H9 (cell line): ENCODE measurements at regions not wholly inside any gene's neighbourhood (a gene's known extent, or its start where the extent isn't known, plus 50 kb on each side); places are given as distances from the start of the nearest gene placed in this dataset.

Source experiments
- DNase-seq: peaks from one replicate; pipeline ENCODE4 v3.0.0-alpha.2; 2017
- H2AFZ ChIP-seq: one replicate; pipeline ENCODE4 v1.6.1; 2013; ENCODE audit warnings: mild to moderate bottlenecking, low read length, control low read depth, moderate library complexity
- H2AK5ac ChIP-seq: 2 replicates; pipeline ENCODE4 v1.6.1; 2013; ENCODE audit warnings: low read length, control low read depth, mixed read lengths; ENCODE audit not compliant: insufficient read length
- H2BK120ac ChIP-seq: one replicate; pipeline ENCODE4 v1.6.1; 2013; ENCODE audit warnings: low read depth, mild to moderate bottlenecking, low read length, control low read depth, inconsistent platforms; ENCODE audit not compliant: poor library complexity, severe bottlenecking
- H2BK12ac ChIP-seq: 2 replicates; pipeline ENCODE4 v1.6.1; 2013; ENCODE audit warnings: low read length, control low read depth, mixed read lengths, low read depth; ENCODE audit not compliant: insufficient read length
- H2BK15ac ChIP-seq: 2 replicates; pipeline ENCODE4 v1.6.1; 2013; ENCODE audit warnings: low read depth, low read length, control low read depth
- H2BK20ac ChIP-seq: one replicate; pipeline ENCODE4 v1.6.1; 2013; ENCODE audit warnings: low read depth, mild to moderate bottlenecking, low read length, control low read depth, inconsistent platforms; ENCODE audit not compliant: poor library complexity, severe bottlenecking
- H2BK5ac ChIP-seq: 2 replicates; pipeline ENCODE4 v1.6.1; 2013; ENCODE audit warnings: low read length, control low read depth, mixed read lengths; ENCODE audit not compliant: insufficient read length
- H3K14ac ChIP-seq: 2 replicates; pipeline ENCODE4 v1.6.1; 2013; ENCODE audit warnings: low read length, control low read depth; ENCODE audit not compliant: insufficient read depth
- H3K18ac ChIP-seq: 2 replicates; pipeline ENCODE4 v1.6.1; 2013; ENCODE audit warnings: low read depth, mild to moderate bottlenecking, mixed read lengths, low read length, control low read depth; ENCODE audit not compliant: insufficient read length
- H3K23ac ChIP-seq: 2 replicates; pipeline ENCODE4 v1.6.1; 2013; ENCODE audit warnings: low read length, control low read depth, mixed read lengths, low read depth; ENCODE audit not compliant: insufficient read length
- H3K23me2 ChIP-seq: 2 replicates; pipeline ENCODE4 v1.6.1; 2013; ENCODE audit warnings: low read depth, mild to moderate bottlenecking, mixed read lengths, low read length, control low read depth; ENCODE audit not compliant: insufficient read length, poor library complexity, severe bottlenecking
- H3K27ac ChIP-seq: 2 replicates; pipeline ENCODE4 v1.5.1; 2013; ENCODE audit warnings: low read length, control low read depth, mixed read lengths, low read depth; ENCODE audit not compliant: insufficient read length
- H3K27me3 ChIP-seq: 2 replicates; pipeline ENCODE4 v1.6.1; 2013; ENCODE audit warnings: low read length, control low read depth, inconsistent platforms; ENCODE audit not compliant: insufficient read depth
- H3K4ac ChIP-seq: 2 replicates; pipeline ENCODE4 v1.6.1; 2013; ENCODE audit warnings: low read depth, mild to moderate bottlenecking, control low read depth, inconsistent platforms, low read length, moderate library complexity
- H3K4me1 ChIP-seq: 2 replicates; pipeline ENCODE4 v1.6.1; 2013; ENCODE audit warnings: low read length, control low read depth, inconsistent platforms; ENCODE audit not compliant: insufficient read depth
- H3K4me2 ChIP-seq: 2 replicates; pipeline ENCODE4 v1.6.1; 2013; ENCODE audit warnings: low read length, control low read depth, mixed read lengths; ENCODE audit not compliant: insufficient read length, insufficient read depth
- H3K56ac ChIP-seq: 2 replicates; pipeline ENCODE4 v1.6.1; 2013; ENCODE audit warnings: low read depth, mild to moderate bottlenecking, mixed read lengths, low read length, control low read depth; ENCODE audit not compliant: insufficient read length
- H3K79me1 ChIP-seq: 2 replicates; pipeline ENCODE4 v1.6.1; 2013; ENCODE audit warnings: low read depth, mild to moderate bottlenecking, moderate library complexity, low read length, control low read depth, inconsistent platforms; ENCODE audit not compliant: insufficient read depth, poor library complexity, severe bottlenecking
- H3K79me2 ChIP-seq: 2 replicates; pipeline ENCODE4 v1.6.1; 2013; ENCODE audit warnings: low read length, control low read depth, inconsistent platforms; ENCODE audit not compliant: insufficient read depth
- H3K9ac ChIP-seq: 2 replicates; pipeline ENCODE4 v1.6.1; 2013; ENCODE audit warnings: low read length, control low read depth, mixed read lengths; ENCODE audit not compliant: insufficient read length; ENCODE audit errors: extremely low read depth
- H3K9me3 ChIP-seq: one replicate; pipeline ENCODE4 v1.6.1; 2013; ENCODE audit warnings: low read depth, low read length, inconsistent platforms; ENCODE audit not compliant: control insufficient read depth
- H3T11ph ChIP-seq: one replicate; pipeline ENCODE4 v1.6.1; 2013; ENCODE audit warnings: mild to moderate bottlenecking, low read length, control low read depth, inconsistent platforms
- H4K20me1 ChIP-seq: one replicate; pipeline ENCODE4 v1.6.1; 2013; ENCODE audit not compliant: control insufficient read depth, insufficient read length, insufficient read depth
- H4K5ac ChIP-seq: 2 replicates; pipeline ENCODE4 v1.6.1; 2013; ENCODE audit warnings: low read depth, mild to moderate bottlenecking, mixed read lengths, low read length, control low read depth; ENCODE audit not compliant: insufficient read length
- H4K8ac ChIP-seq: replicated peaks from 2 replicates; pipeline ENCODE4 v1.6.1; 2013; ENCODE audit warnings: low read length, control low read depth, mixed read lengths, low read depth; ENCODE audit not compliant: insufficient read length
- H4K91ac ChIP-seq: 2 replicates; pipeline ENCODE4 v1.6.1; 2013; ENCODE audit warnings: low read depth, mild to moderate bottlenecking, moderate library complexity, mixed read lengths, low read length, control low read depth; ENCODE audit not compliant: insufficient read length
- H3K27ac Mint-ChIP-seq, 3 experiments: 2 replicates in 2 of 3; 3 replicates in 1 of 3; pipeline ENCODE4 v1.8.0; 2020 to 2021; ENCODE audit warnings: mixed read lengths in 3 of 3, mild to moderate bottlenecking in 1 of 3, moderate library complexity in 1 of 3
- H3K27me3 Mint-ChIP-seq: 2 replicates; pipeline ENCODE4 v1.8.0; 2021; ENCODE audit warnings: low read depth, mild to moderate bottlenecking, moderate library complexity, mixed read lengths
- H3K36me3 Mint-ChIP-seq, 3 experiments: 2 replicates in 2 of 3; 3 replicates in 1 of 3; pipeline ENCODE4 v1.8.0; 2020 to 2021; ENCODE audit warnings: low read depth in 3 of 3, mixed read lengths in 3 of 3; ENCODE audit not compliant: insufficient read depth in 1 of 3
- H3K4me1 Mint-ChIP-seq, 2 experiments: 2 replicates each; pipeline ENCODE4 v1.8.0; 2020; ENCODE audit warnings: mixed read lengths in 2 of 2
- H3K4me3 Mint-ChIP-seq, 2 experiments: 2 replicates in 1 of 2; 3 replicates in 1 of 2; pipeline ENCODE4 v1.8.0; 2020 to 2021; ENCODE audit warnings: mild to moderate bottlenecking in 2 of 2, mixed read lengths in 2 of 2, moderate library complexity in 1 of 2
- H3K9me3 Mint-ChIP-seq, 2 experiments: 2 replicates in 1 of 2; 3 replicates in 1 of 2; pipeline ENCODE4 v1.8.0; 2020; ENCODE audit warnings: mild to moderate bottlenecking in 2 of 2, mixed read lengths in 2 of 2, moderate library complexity in 1 of 2
- CTCF ChIP-seq: fragments of 200-600 bp; sonication (generic); conservative IDR thresholded peaks from 3 replicates; pipeline ENCODE4 v1.8.0; 2021; ENCODE audit warnings: antibody characterized with exemption, mild to moderate bottlenecking
- WGBS: extraction: QIAGEN DNeasy Blood & Tissue Kit; methylation state at CpG from one replicate; pipeline ENCODE4 v1.1.7; 2013; ENCODE audit warnings: missing lambda C conversion rate, low lambda C conversion rate, mixed read lengths; ENCODE audit not compliant: insufficient read length; ENCODE audit errors: extremely low coverage; 5-methylcytosine and 5-hydroxymethylcytosine counted together

DNA sequence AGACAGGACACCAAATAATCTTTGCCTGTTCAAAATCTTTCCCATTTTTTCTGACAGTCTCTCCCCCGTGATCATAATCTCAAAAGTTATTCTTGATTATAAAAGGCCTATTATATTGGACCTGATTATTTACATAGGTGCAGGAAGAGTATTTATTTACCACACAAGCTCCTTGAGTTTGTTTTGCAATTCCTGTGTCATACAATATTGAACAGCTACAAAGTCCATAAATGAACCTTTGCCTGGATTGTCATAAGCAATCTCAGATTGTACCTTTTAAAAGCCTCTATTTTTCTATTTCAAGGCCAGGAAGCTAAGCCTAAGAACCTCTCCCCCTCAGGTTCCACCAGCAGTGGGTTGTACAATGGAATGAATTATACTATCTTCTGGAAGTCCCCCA is 183.9 kb upstream of the MEOX2 start:
- no peak for DNase-seq
- no peak overlapping the region for H3T11ph ChIP-seq
- H4K5ac ChIP-seq, result no peak overlapping the region
- no peak overlapping the region for H3K9ac ChIP-seq
- H2BK120ac ChIP-seq, result no peak overlapping the region
- H3K14ac ChIP-seq, result no peak overlapping the region
- no peaks in the 10 kb centered on the region for H3K79me1 ChIP-seq
- no peak overlapping the region for H2BK15ac ChIP-seq
- no peak overlapping the region for H3K27ac Mint-ChIP-seq
- no peaks in the 10 kb centered on the region for H3K23me2 ChIP-seq
- no peaks in the 10 kb centered on the region for H3K9me3 ChIP-seq
- H3K4me1 ChIP-seq, result no peaks in the 10 kb centered on the region
- no peak overlapping the region for H4K91ac ChIP-seq
- no peaks in the 10 kb centered on the region for H3K27me3 Mint-ChIP-seq
- no peak overlapping the region for H3K27ac ChIP-seq
- H3K18ac ChIP-seq, result no peak overlapping the region
- H2BK5ac ChIP-seq, result no peak overlapping the region
- H4K8ac ChIP-seq, result no peak overlapping the region
- no CpG with 5 or more reads among the region's 1 CpG for WGBS
- no peaks in the 10 kb centered on the region for H4K20me1 ChIP-seq
- H2AK5ac ChIP-seq, result no peak overlapping the region
- no peak overlapping the region for H3K56ac ChIP-seq
- no peaks in the 10 kb centered on the region for H3K79me2 ChIP-seq
- H3K4me1 Mint-ChIP-seq, result peaks cover 5 to 9% of the 10 kb centered on the region in 2 experiments
- no peaks in the 10 kb centered on the region for H3K9me3 Mint-ChIP-seq
- H3K4ac ChIP-seq, result no peak overlapping the region
- H2BK20ac ChIP-seq, result no peak overlapping the region
- H3K36me3 Mint-ChIP-seq, result no peaks in the 10 kb centered on the region
- H2BK12ac ChIP-seq, result no peak overlapping the region
- no peak overlapping the region for H3K23ac ChIP-seq
- no peak overlapping the region for H3K4me3 Mint-ChIP-seq
- H3K27me3 ChIP-seq, result no peaks in the 10 kb centered on the region
- no peak overlapping the region for H3K4me2 ChIP-seq
- H2AFZ ChIP-seq, result no peak overlapping the region
- TF ChIP-seq CTCF, result no peak
